ENCODE measurements at regions not wholly inside any gene's neighbourhood (a gene's known extent, or its start where the extent isn't known, plus 50 kb on each side); places are given as distances from the start of the nearest gene placed in this dataset.

DNA sequence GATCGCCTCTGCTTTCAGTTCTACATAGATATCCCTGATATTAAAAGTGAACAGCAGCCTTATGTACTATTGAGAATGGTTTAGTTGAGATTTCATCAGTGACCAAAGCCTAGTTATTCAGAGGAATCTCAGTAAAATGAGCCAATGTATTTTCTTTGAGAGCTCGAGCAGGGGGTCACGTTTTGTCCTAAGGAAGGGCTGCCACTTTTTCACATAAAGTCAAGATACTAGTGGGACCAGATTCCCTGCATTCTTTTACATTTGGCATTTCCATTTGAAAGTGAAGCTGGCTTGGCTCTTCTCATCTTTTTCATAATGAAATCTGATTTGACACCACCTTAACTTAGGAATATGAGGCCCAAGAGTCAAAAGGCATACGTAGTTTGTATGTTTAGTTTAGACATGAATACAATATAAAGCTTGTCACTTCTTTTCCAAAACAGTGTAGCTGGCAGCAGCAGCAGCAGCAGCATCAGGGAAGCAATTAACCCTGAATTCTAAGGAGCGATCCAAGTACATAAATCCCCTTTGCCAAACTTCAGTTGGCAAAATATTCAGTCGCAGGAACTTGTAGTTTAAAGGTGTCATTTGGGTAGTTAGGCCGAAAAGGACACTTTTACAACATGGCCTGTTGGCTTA lies 1752.2 kb upstream of the PCDH20 start:
- no peak overlapping the region for H4K91ac ChIP-seq (ENCODE audit: insufficient read depth, low read depth, low read length)
- no peaks in the 10 kb centered on the region for H3K9me3 ChIP-seq (ENCODE audit: control insufficient read depth, insufficient read depth, low read length)
- H4K5ac ChIP-seq (ENCODE audit: low read depth, low read length): peak overlapping the region; percentile 12; the same call in 1 of the 2 replicates
- no peaks in the 10 kb centered on the region for H3K4me1 ChIP-seq (ENCODE audit: control insufficient read depth, insufficient read depth, low read length)
- H3K27me3 ChIP-seq (ENCODE audit: control insufficient read depth, insufficient read depth, low read length): no peaks in the 10 kb centered on the region
- peak overlapping the region; percentile 32; the same call in 1 of the 2 replicates for H3K14ac ChIP-seq (replicated peaks; ENCODE audit: low read depth, low read length)
- no CpG with 5 or more reads among the region's 7 CpGs for WGBS, 2 experiments (ENCODE audit: extremely low coverage in 2 of 2, insufficient read length in 1 of 2)
- no peak overlapping the region for H3K9ac ChIP-seq (ENCODE audit: low read depth, low read length)
- CTCF ChIA-PET: no interaction called here
- intact Hi-C loops (cut with micrococcal nuclease): no loop called here
- DNase-seq (no peak), ATAC-seq (ENCODE audit: low read depth) (no peak; the same call in 1 of the 2 replicates)
- dilution Hi-C loops (cut with HindIII; ENCODE audit: low sequenced_read_pairs, unreplicated experiment): no loop called here
- no peak overlapping the region for H2BK15ac ChIP-seq (ENCODE audit: low read depth, low read length)
- H2AK5ac ChIP-seq (ENCODE audit: low read depth, low read length): no peak overlapping the region
- peak overlapping the region; percentile 55; the same call in 1 of the 2 replicates for H3K4me2 ChIP-seq (ENCODE audit: low read depth, low read length)
- H3K9me1 ChIP-seq (ENCODE audit: insufficient read depth, low read length): no peaks in the 10 kb centered on the region
- H3K27ac ChIP-seq (ENCODE audit: insufficient read depth, low read length): no peak overlapping the region
- no peak overlapping the region for H2BK5ac ChIP-seq (ENCODE audit: low read depth, low read length, poor library complexity, severe bottlenecking)
- BruUV-seq (replicated peaks): no TSS peak
- H2AK9ac ChIP-seq (replicated peaks; ENCODE audit: low read depth, low read length, poor library complexity): no peak overlapping the region
- H3K36me3 ChIP-seq (ENCODE audit: control insufficient read depth, insufficient read depth, low read length): no peaks in the 10 kb centered on the region
- no peak overlapping the region for H3K23ac ChIP-seq (ENCODE audit: low read depth, low read length)
- peak overlapping the region; percentile 3; the same call in 1 of the 2 replicates for H2BK20ac ChIP-seq (ENCODE audit: low read depth, low read length)
- H3K18ac ChIP-seq (ENCODE audit: low read depth, low read length): no peak overlapping the region
- H3K56ac ChIP-seq (ENCODE audit: extremely low read depth, insufficient read depth, low read length): no peak overlapping the region
- no peak overlapping the region for H3K4me3 ChIP-seq (ENCODE audit: insufficient read depth, low read depth, low read length)
- POLR2A ChIA-PET (ENCODE audit: unreplicated experiment): no interaction called here
- 0 out of 4 replicates have a peak overlapping the region, but pooled peaks of 1 of the 2 experiments have one; percentile 3 for H4K8ac ChIP-seq (ENCODE audit: low read depth in 2 of 2, low read length in 2 of 2)
- H4K20me1 ChIP-seq (ENCODE audit: insufficient read depth, low read length): no peaks in the 10 kb centered on the region
- H2BK120ac ChIP-seq (ENCODE audit: low read depth, low read length): no peak overlapping the region
- in situ Hi-C loops (cut with MboI; ENCODE audit: low sequenced_read_pairs): no loop called here
- H3K4ac ChIP-seq (ENCODE audit: low read depth, low read length): no peak overlapping the region
- TF ChIP-seq, protein P1, sequence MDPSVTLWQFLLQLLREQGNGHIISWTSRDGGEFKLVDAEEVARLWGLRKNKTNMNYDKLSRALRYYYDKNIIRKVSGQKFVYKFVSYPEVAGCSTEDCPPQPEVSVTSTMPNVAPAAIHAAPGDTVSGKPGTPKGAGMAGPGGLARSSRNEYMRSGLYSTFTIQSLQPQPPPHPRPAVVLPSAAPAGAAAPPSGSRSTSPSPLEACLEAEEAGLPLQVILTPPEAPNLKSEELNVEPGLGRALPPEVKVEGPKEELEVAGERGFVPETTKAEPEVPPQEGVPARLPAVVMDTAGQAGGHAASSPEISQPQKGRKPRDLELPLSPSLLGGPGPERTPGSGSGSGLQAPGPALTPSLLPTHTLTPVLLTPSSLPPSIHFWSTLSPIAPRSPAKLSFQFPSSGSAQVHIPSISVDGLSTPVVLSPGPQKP (IDR thresholded peaks at IDR 0.05; ENCODE audit: borderline replicate concordance, low read depth, low read length): no peak
- TF ChIP-seq, protein P2, sequence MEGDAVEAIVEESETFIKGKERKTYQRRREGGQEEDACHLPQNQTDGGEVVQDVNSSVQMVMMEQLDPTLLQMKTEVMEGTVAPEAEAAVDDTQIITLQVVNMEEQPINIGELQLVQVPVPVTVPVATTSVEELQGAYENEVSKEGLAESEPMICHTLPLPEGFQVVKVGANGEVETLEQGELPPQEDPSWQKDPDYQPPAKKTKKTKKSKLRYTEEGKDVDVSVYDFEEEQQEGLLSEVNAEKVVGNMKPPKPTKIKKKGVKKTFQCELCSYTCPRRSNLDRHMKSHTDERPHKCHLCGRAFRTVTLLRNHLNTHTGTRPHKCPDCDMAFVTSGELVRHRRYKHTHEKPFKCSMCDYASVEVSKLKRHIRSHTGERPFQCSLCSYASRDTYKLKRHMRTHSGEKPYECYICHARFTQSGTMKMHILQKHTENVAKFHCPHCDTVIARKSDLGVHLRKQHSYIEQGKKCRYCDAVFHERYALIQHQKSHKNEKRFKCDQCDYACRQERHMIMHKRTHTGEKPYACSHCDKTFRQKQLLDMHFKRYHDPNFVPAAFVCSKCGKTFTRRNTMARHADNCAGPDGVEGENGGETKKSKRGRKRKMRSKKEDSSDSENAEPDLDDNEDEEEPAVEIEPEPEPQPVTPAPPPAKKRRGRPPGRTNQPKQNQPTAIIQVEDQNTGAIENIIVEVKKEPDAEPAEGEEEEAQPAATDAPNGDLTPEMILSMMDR (conservative IDR thresholded peaks at IDR 0.05; ENCODE audit: low read depth, low read length): no peak
- no peak for TF ChIP-seq CHD1 (IDR thresholded peaks at IDR 0.05; ENCODE audit: low read depth, low read length)
- H3K79me1 ChIP-seq (ENCODE audit: low read depth in 1 of 2, low read length in 2 of 2): no peaks in the 10 kb centered on the region
- peak overlapping the region; percentile 29 for H2AFZ ChIP-seq (replicated peaks; ENCODE audit: low read length, poor library complexity)
